ENCODE measurements at regions not wholly inside any gene's neighbourhood (a gene's known extent, or its start where the extent isn't known, plus 50 kb on each side); places are given as distances from the start of the nearest gene placed in this dataset.
A peak's percentile ranks its signal among the peaks of the same experiment; 100 is the strongest.

- DNase-seq: no peak
Measured at GRCh38 chr12:107894589-107894988, 120.1 kb downstream of the ASCL4 start.

GRCh38 chr12:107895966-107896365 lies 121.5 kb downstream of the ASCL4 start:
- DNase-seq: no peak

- DNase-seq: no peak
Measured at GRCh38 chr12:107900588-107900987, 126.1 kb downstream of the ASCL4 start.

- DNase-seq: no peak
Measured at GRCh38 chr12:107903341-107904061, 129.0 kb downstream of the ASCL4 start.

- DNase-seq: no peak
Measured at GRCh38 chr12:107906707-107907106, 132.2 kb downstream of the ASCL4 start.

GRCh38 chr12:107912421-107913004 lies 138.0 kb downstream of the ASCL4 start:
- peak; percentile 42 for DNase-seq

GRCh38 chr12:107914460-107914977 lies 140.0 kb downstream of the ASCL4 start:
- no peak for DNase-seq

GRCh38 chr12:107917912-107918800 lies 143.7 kb downstream of the ASCL4 start:
- peak; percentile 22 for DNase-seq

GRCh38 chr12:107921062-107921461 lies 146.6 kb downstream of the ASCL4 start:
- DNase-seq: no peak

GRCh38 chr12:107925125-107925524 lies 150.6 kb downstream of the ASCL4 start:
- DNase-seq: no peak

- no peak for DNase-seq
Measured at GRCh38 chr12:107929436-107929835, 154.9 kb downstream of the ASCL4 start.

GRCh38 chr12:107931761-107932160 lies 157.3 kb downstream of the ASCL4 start:
- no peak for DNase-seq

GRCh38 chr12:107938446-107938845 lies 163.9 kb downstream of the ASCL4 start:
- no peak for DNase-seq

GRCh38 chr12:107948391-107948945 lies 174.0 kb downstream of the ASCL4 start:
- DNase-seq: no peak

GRCh38 chr12:107951024-107951423 lies 176.5 kb downstream of the ASCL4 start:
- DNase-seq: no peak

- no peak for DNase-seq
Measured at GRCh38 chr12:107955966-107956643, 173.0 kb upstream of the WSCD2 start.

GRCh38 chr12:107957459-107957858 lies 171.6 kb upstream of the WSCD2 start:
- DNase-seq: no peak

- no peak for DNase-seq
Measured at GRCh38 chr12:107963635-107964034, 165.5 kb upstream of the WSCD2 start.

GRCh38 chr12:107967170-107967569 lies 161.9 kb upstream of the WSCD2 start:
- no peak for DNase-seq

GRCh38 chr12:107973950-107974349 lies 155.1 kb upstream of the WSCD2 start:
- no peak for DNase-seq

GRCh38 chr12:107976331-107976730 lies 152.8 kb upstream of the WSCD2 start:
- DNase-seq: no peak

- no peak for DNase-seq
Measured at GRCh38 chr12:107978201-107978600, 150.9 kb upstream of the WSCD2 start.

GRCh38 chr12:107978641-107979040 lies 150.4 kb upstream of the WSCD2 start:
- DNase-seq: no peak

All from 8988T (cell line).